ENCODE measurements at regions not wholly inside any gene's neighbourhood (a gene's known extent, or its start where the extent isn't known, plus 50 kb on each side); places are given as distances from the start of the nearest gene placed in this dataset.

GRCh38 chr12:38160318-38161122, 156.1 kb upstream of the ALG10B start:
- DNase-seq (ENCODE audit: low spot score), result no peak
- Histone ChIP-seq H3K4me3 (no peak overlapping the region), H3K27ac (no peak overlapping the region)
- no peak for TF ChIP-seq CTCF (IDR thresholded peaks at IDR 0.05)

GRCh38 chr12:38161123-38162000, 155.2 kb upstream of the ALG10B start:
- Histone ChIP-seq H3K4me3 (no peak overlapping the region), H3K27ac (no peak overlapping the region)
- no peak for DNase-seq (ENCODE audit: low spot score)
- TF ChIP-seq CTCF (IDR thresholded peaks at IDR 0.05), result no peak

GRCh38 chr12:38162013-38162412, 154.6 kb upstream of the ALG10B start:
- TF ChIP-seq CTCF (IDR thresholded peaks at IDR 0.05), result no peak
- no peak for DNase-seq (ENCODE audit: low spot score)
- Histone ChIP-seq H3K4me3 (no peak overlapping the region), H3K27ac (no peak overlapping the region)

DNA sequence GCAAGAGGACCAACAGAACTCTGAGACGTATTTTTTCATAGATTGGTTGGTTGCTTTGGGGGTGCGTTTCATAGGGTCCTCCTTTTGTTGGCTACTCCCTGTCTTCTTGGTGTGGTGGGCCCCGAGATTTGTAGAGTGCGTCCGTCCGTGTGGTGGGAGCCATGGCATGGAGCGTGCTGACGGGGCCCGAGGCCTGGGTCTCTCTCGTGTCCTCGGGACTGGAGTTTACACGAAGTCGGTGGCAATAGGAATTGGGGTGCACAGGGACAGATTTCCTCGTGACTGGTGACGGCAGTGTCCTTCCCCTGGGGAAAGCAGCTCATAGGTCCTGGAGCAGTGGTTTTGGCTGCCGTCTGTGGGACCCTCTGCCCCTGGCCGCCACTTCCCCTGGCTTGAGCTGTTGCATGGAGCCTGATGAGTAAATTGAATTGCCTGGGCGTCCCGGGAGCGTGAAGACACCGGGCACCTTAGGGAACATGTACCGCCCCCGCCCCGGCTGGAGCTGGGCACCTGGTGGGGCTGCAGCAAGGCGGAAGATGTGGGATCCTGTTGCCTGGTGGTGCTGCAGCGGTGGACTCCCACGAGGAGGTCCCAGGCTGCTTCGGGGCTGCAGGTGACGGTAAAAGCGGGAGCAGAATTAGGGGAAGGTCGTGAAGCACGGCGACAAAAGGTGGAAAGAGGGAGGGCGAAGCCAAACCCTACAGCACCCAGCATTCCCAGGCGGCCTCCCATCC, 153.7 kb upstream of the ALG10B start:
- DNase-seq (ENCODE audit: low spot score), result no peak
- Histone ChIP-seq H3K4me3 (no peak overlapping the region), H3K27ac (no peak overlapping the region)
- no peak for TF ChIP-seq CTCF (IDR thresholded peaks at IDR 0.05)

GRCh38 chr12:38163442-38163801, 153.2 kb upstream of the ALG10B start:
- no peak overlapping the region for H3K4me3 ChIP-seq
- no peak overlapping the region for H3K27ac ChIP-seq
- TF ChIP-seq CTCF (IDR thresholded peaks at IDR 0.05), result no peak
- DNase-seq (ENCODE audit: low spot score), result no peak

DNA sequence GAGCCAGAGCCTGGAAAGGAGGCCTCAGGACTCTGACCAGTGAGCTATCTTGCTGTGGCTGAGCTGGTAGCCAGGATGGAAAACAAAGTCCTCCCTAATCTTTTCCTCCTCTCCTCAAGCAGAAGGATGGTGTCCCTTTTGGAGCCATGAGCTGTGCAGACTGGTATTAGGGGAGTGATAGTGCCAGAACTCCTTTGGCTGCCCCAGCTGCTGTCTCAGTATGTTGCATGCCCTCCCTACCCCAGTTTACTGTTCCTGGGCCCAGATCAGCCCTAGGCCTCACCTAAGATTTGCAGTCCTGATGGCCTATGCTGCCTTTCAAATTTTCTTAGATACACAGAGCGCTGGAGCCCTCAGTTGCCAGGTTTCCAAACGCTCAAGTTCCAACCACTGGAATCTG, 150.3 kb upstream of the ALG10B start:
- no peak for DNase-seq (ENCODE audit: low spot score)
- TF ChIP-seq CTCF (IDR thresholded peaks at IDR 0.05), result no peak
- Histone ChIP-seq H3K27ac (no peak overlapping the region), H3K4me3 (no peak overlapping the region)

Measured in coronary artery (tissue), 2 donors.